ENCODE measurements at regions not wholly inside any gene's neighbourhood (a gene's known extent, or its start where the extent isn't known, plus 50 kb on each side); places are given as distances from the start of the nearest gene placed in this dataset.

- Histone ChIP-seq H3K79me2 (replicated peaks; ENCODE audit: insufficient read depth) (no peaks in the 10 kb centered on the region), H3K4me2 (no peak overlapping the region), H3K27me3 (ENCODE audit: insufficient read depth) (no peaks in the 10 kb centered on the region), H3K9me2 (ENCODE audit: insufficient read depth) (peaks cover 8% of the 10 kb centered on the region; the same call in 1 of the 2 replicates), H2AFZ (no peak overlapping the region), H3K4me3 (no peak overlapping the region), H3K27ac (ENCODE audit: low read depth) (no peak overlapping the region), H3F3A (replicated peaks; ENCODE audit: low read depth) (no peaks in the 10 kb centered on the region), H3K36me3 (ENCODE audit: insufficient read depth) (no peaks in the 10 kb centered on the region), H4K20me1 (replicated peaks; ENCODE audit: insufficient read depth) (no peaks in the 10 kb centered on the region), H3K4me1 (ENCODE audit: insufficient read depth) (no peaks in the 10 kb centered on the region)
- Mint-ChIP-seq H3K4me3 (no peak overlapping the region), H3K27me3 (ENCODE audit: insufficient read depth, low read depth, poor library complexity) (peaks cover 3% of the 10 kb centered on the region), H3K4me1 (0 out of 3 replicates have a peak, but pooled peaks cover 5% of the 10 kb centered on the region), H3K9me3 (no peaks in the 10 kb centered on the region), H3K36me3 (ENCODE audit: low read depth) (no peaks in the 10 kb centered on the region), H3K27ac (no peak overlapping the region)
- TF ChIP-seq, protein P1, sequence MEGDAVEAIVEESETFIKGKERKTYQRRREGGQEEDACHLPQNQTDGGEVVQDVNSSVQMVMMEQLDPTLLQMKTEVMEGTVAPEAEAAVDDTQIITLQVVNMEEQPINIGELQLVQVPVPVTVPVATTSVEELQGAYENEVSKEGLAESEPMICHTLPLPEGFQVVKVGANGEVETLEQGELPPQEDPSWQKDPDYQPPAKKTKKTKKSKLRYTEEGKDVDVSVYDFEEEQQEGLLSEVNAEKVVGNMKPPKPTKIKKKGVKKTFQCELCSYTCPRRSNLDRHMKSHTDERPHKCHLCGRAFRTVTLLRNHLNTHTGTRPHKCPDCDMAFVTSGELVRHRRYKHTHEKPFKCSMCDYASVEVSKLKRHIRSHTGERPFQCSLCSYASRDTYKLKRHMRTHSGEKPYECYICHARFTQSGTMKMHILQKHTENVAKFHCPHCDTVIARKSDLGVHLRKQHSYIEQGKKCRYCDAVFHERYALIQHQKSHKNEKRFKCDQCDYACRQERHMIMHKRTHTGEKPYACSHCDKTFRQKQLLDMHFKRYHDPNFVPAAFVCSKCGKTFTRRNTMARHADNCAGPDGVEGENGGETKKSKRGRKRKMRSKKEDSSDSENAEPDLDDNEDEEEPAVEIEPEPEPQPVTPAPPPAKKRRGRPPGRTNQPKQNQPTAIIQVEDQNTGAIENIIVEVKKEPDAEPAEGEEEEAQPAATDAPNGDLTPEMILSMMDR (conservative IDR thresholded peaks at IDR 0.05; ENCODE audit: low read depth in 2 of 2), result no peak
- TF ChIP-seq EZH2 (IDR thresholded peaks at IDR 0.05; ENCODE audit: low read depth, unreplicated experiment) (no peak), JUNB (IDR thresholded peaks at IDR 0.05; ENCODE audit: unreplicated experiment) (no peak), ZNF114 (CRISPR knock-in tag; IDR thresholded peaks at IDR 0.05) (no peak), POLR2AphosphoS5 (IDR thresholded peaks at IDR 0.05; ENCODE audit: low read depth) (no peak), CREB1 (CRISPR knock-in tag; IDR thresholded peaks at IDR 0.05; ENCODE audit: low read depth) (no peak), ZNF462 (CRISPR knock-in tag; IDR thresholded peaks at IDR 0.05) (no peak), NANOG (IDR thresholded peaks at IDR 0.05; ENCODE audit: borderline replicate concordance) (no peak), ETS1 (IDR thresholded peaks at IDR 0.05) (no peak), EZH2phosphoT487 (IDR thresholded peaks at IDR 0.05; ENCODE audit: unreplicated experiment) (no peak), ZNF331 (CRISPR knock-in tag; IDR thresholded peaks at IDR 0.05; ENCODE audit: low read depth) (no peak), STAT1 (IDR thresholded peaks at IDR 0.05; ENCODE audit: unreplicated experiment) (no peak)
- TF ChIP-seq, protein P2, sequence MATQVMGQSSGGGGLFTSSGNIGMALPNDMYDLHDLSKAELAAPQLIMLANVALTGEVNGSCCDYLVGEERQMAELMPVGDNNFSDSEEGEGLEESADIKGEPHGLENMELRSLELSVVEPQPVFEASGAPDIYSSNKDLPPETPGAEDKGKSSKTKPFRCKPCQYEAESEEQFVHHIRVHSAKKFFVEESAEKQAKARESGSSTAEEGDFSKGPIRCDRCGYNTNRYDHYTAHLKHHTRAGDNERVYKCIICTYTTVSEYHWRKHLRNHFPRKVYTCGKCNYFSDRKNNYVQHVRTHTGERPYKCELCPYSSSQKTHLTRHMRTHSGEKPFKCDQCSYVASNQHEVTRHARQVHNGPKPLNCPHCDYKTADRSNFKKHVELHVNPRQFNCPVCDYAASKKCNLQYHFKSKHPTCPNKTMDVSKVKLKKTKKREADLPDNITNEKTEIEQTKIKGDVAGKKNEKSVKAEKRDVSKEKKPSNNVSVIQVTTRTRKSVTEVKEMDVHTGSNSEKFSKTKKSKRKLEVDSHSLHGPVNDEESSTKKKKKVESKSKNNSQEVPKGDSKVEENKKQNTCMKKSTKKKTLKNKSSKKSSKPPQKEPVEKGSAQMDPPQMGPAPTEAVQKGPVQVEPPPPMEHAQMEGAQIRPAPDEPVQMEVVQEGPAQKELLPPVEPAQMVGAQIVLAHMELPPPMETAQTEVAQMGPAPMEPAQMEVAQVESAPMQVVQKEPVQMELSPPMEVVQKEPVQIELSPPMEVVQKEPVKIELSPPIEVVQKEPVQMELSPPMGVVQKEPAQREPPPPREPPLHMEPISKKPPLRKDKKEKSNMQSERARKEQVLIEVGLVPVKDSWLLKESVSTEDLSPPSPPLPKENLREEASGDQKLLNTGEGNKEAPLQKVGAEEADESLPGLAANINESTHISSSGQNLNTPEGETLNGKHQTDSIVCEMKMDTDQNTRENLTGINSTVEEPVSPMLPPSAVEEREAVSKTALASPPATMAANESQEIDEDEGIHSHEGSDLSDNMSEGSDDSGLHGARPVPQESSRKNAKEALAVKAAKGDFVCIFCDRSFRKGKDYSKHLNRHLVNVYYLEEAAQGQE (IDR thresholded peaks at IDR 0.05; ENCODE audit: unreplicated experiment), result no peak
- DNase-seq (ENCODE audit: low spot score) (no peak), ATAC-seq (no peak)
These were observed 397.8 kb upstream of the NR2F2 start for GRCh38 chr15:95932676-95933075.
